ENCODE measurements at regions not wholly inside any gene's neighbourhood (a gene's known extent, or its start where the extent isn't known, plus 50 kb on each side); places are given as distances from the start of the nearest gene placed in this dataset.
"Not testable (repeated sequence)": the region's sequence is repeated elsewhere in the genome, so short reads cannot be mapped to it uniquely, and the experiment has no call there.

DNA sequence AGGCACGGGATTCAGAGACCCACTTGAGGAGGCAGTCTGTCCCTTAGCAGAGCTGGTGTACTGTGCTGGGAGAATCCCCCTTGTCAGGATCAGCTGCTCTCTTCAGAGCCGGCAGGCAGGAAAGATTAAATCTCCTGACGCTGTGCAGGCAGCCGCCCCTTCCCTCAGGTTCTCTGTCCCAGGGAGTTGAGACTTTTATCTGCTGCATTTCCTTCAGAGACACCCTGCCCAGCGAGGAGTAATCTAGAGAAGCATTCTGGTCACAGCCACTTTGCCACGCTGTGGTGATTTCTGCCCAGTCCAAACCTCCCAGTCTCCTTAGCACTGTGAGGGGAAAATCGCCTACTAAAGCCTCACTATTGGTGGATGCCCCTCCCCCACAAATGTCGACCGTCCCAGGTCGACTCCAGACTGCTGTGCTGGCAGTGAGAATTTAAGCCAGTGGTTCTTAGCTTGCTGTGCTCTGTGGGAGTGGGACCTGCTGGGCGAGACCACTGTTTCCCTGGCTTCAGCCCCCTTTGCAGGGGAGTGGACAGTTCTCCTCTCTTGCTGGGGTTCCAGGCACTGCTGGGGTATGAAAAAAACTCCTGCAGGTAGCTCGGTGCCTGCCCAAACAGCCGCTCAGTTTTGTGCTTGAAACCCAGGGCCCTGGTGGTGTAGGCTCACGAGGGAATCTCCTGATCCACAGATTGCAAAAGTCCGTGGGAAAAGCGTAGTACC lies 265.4 kb downstream of the ZWINT start:
- TF ChIP-seq, protein P1, sequence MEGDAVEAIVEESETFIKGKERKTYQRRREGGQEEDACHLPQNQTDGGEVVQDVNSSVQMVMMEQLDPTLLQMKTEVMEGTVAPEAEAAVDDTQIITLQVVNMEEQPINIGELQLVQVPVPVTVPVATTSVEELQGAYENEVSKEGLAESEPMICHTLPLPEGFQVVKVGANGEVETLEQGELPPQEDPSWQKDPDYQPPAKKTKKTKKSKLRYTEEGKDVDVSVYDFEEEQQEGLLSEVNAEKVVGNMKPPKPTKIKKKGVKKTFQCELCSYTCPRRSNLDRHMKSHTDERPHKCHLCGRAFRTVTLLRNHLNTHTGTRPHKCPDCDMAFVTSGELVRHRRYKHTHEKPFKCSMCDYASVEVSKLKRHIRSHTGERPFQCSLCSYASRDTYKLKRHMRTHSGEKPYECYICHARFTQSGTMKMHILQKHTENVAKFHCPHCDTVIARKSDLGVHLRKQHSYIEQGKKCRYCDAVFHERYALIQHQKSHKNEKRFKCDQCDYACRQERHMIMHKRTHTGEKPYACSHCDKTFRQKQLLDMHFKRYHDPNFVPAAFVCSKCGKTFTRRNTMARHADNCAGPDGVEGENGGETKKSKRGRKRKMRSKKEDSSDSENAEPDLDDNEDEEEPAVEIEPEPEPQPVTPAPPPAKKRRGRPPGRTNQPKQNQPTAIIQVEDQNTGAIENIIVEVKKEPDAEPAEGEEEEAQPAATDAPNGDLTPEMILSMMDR (IDR thresholded peaks at IDR 0.05; ENCODE audit: borderline replicate concordance, control extremely low read depth, extremely low read depth, insufficient read depth, missing control alignments): no peak
- DNase-seq (ENCODE audit: low spot score): no peak
- in situ Hi-C loops (cut with MboI; ENCODE audit: low sequenced_read_pairs, unreplicated experiment): no loop called here

DNA sequence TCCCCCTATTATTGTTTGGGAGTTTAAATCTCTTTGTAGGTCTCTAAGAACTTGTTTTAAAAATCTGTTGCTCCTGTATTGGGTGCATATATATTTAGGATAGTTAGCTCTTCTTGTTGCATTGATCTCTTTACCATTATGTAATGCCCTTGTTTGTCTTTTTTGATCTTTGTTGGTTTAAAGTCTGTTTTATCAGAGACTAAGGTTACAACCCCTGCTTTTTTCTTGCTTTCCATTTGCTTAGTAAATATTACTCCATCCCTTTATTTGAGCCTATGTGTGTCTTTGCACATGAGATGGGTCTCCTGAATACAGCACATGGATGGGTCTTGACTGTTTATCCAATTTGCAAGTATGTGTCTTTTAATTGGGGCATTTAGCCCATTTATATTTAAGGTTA lies 267.4 kb downstream of the ZWINT start:
- in situ Hi-C loops (cut with MboI; ENCODE audit: low sequenced_read_pairs, unreplicated experiment); DNase-seq (ENCODE audit: low spot score): not testable (repeated sequence)

DNA sequence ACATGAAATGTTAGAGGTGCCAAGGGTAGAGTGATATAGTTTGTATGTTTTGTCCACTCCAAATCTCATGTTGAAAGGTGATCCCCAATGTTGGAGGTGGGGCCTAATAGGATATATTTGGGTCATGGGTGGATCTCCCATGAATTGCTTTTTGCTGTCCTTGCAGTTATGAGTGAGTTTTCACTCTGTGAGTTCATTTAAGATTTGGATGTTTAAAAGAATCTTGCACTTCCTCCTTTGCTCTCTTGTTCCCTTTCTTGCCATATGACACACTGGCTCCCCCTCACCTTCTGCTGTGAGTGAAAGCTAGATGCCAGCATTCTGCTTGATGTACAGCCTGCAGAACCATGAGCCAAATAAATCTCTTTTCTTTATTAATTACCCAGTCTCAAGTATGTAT lies 269.2 kb downstream of the ZWINT start:
- no peak for DNase-seq (ENCODE audit: low spot score)
- in situ Hi-C loops (cut with MboI; ENCODE audit: low sequenced_read_pairs, unreplicated experiment): no loop called here
- TF ChIP-seq, protein P1 (IDR thresholded peaks at IDR 0.05; ENCODE audit: borderline replicate concordance, control extremely low read depth, extremely low read depth, insufficient read depth, missing control alignments): no peak

DNA sequence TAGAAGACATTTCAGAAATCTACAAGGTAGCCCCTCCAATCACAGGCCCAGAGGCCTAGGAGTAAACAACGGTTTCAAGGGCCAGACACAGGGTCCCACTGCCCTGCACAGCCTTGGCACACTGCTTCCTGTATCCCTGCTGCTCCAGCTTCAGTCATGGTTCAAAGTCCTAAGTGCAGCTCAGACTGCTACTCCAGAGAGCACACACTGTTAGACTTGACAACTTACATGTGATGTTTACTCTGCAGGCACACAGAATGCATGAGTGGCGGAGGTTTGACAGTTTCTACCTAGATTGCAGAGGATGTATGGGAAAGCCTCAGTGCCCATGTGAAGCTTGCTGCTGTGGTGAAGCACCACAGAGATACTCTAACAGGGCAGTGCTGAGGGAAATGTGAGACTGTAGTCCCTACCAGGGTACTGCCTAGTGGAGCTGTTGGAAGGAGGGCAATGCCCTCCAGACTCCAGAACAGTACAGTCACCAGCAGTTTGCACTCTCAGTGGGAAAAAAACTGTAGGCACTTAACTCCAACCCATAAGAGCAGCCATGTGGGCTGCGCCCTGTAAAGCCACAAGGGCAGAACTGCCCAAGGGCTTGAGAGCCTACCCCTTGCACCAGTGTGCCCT lies 270.0 kb downstream of the ZWINT start:
- TF ChIP-seq, protein P1 (IDR thresholded peaks at IDR 0.05; ENCODE audit: borderline replicate concordance, control extremely low read depth, extremely low read depth, insufficient read depth, missing control alignments): no peak
- no peak for DNase-seq (ENCODE audit: low spot score)
- in situ Hi-C loops (cut with MboI; ENCODE audit: low sequenced_read_pairs, unreplicated experiment): no loop called here

DNA sequence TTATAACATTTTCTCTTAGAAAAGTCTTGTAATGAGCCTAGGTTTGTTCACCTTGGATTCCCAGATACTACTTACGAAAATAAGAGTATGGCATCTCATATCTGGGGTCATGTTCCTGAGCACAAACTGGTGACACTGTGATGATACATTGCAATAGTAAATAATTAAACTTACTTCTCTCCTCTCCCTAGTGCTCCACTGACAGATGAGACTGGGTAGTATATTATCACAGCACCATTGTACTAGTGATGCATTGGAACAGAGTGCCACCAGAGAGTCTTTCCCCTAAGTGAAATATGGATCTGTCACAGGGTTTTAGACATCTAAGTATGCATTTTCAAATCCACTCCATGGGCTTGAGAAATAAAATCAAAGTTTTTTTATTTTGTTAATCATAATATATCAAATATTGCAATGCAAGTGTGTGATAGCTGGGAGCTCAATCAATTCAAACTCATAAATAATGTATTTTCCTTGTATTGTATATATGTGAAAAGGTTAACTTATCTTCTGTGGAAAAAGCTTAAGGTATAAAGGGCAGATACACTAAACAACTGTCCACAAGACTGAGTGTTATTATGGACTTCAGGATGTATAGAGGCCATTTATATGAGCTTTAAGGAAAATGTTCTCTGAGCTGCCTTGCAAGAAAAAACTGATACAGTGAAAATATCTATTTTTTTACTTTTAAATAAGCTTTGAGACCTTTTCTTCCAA lies 275.5 kb downstream of the ZWINT start:
- TF ChIP-seq, protein P1 (IDR thresholded peaks at IDR 0.05; ENCODE audit: borderline replicate concordance, control extremely low read depth, extremely low read depth, insufficient read depth, missing control alignments): no peak
- in situ Hi-C loops (cut with MboI; ENCODE audit: low sequenced_read_pairs, unreplicated experiment): no loop called here
- no peak for DNase-seq (ENCODE audit: low spot score)

DNA sequence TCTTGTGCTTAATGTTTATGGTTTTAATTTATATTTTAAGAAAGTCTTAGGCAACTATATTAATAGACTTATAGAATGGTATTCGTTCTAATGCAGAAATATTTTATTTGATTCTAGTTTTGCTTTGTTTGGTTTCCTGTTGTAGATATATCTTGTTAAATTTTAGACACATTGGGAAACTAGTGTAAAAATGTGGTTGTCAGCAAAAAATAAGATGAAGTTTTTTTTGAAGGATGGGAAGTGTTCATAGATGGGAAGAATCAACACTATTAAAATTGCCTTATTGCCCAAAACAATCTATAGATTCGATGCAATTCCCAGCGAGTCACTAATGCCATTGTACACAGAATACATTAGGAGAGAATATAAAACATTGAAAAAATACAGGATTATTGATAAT lies 278.9 kb downstream of the ZWINT start:
- in situ Hi-C loops (cut with MboI; ENCODE audit: low sequenced_read_pairs, unreplicated experiment): no loop called here
- DNase-seq (ENCODE audit: low spot score): no peak
- TF ChIP-seq, protein P1 (IDR thresholded peaks at IDR 0.05; ENCODE audit: borderline replicate concordance, control extremely low read depth, extremely low read depth, insufficient read depth, missing control alignments): no peak
